Testis (tissue), 2 donors: ENCODE measurements at regions not wholly inside any gene's neighbourhood (a gene's known extent, or its start where the extent isn't known, plus 50 kb on each side); places are given as distances from the start of the nearest gene placed in this dataset.

Experiments
- POLR2A ChIP-seq: fragments of 450-650 bp; IDR thresholded peaks from one replicate; pipeline ENCODE4 v1.6.1; 2017; ENCODE audit warnings: antibody characterized with exemption, mild to moderate bottlenecking, moderate library complexity
- TF ChIP-seq, protein P1 (sequence below), 3 experiments: fragments of 450-650 bp in 2 of 3; fragments of 200-600 bp in 1 of 3; sonication (generic) in 1 of 3; IDR thresholded peaks; one replicate each; pipeline ENCODE4 v1.5.1; 2016 to 2019; ENCODE audit warnings: antibody characterized with exemption in 3 of 3, mild to moderate bottlenecking in 2 of 3, moderate library complexity in 1 of 3

DNA sequence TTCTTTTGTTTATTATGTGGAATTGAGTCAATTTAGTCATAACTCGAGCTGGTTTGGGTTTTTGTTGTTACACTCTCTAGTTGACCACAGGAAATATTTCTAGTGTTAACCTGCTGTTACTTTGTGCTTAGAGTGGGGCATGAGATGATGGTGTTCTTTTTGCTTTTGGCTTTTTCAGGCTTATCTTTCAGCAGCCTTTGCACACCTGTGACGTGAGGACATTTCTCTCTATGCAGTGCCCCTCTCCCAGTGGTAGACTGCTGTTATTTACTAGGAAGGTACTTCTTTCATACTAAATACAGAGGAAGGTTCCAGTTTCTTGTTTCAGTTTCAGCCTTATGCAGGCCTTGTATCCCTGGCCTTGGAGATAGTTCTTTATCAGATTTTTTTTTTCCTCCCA is 766.8 kb upstream of the MAN1A1 start:
- TF ChIP-seq, protein P1, sequence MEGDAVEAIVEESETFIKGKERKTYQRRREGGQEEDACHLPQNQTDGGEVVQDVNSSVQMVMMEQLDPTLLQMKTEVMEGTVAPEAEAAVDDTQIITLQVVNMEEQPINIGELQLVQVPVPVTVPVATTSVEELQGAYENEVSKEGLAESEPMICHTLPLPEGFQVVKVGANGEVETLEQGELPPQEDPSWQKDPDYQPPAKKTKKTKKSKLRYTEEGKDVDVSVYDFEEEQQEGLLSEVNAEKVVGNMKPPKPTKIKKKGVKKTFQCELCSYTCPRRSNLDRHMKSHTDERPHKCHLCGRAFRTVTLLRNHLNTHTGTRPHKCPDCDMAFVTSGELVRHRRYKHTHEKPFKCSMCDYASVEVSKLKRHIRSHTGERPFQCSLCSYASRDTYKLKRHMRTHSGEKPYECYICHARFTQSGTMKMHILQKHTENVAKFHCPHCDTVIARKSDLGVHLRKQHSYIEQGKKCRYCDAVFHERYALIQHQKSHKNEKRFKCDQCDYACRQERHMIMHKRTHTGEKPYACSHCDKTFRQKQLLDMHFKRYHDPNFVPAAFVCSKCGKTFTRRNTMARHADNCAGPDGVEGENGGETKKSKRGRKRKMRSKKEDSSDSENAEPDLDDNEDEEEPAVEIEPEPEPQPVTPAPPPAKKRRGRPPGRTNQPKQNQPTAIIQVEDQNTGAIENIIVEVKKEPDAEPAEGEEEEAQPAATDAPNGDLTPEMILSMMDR (IDR thresholded peaks at IDR 0.05) = no peak
- TF ChIP-seq POLR2A = no peak
